ENCODE measurements at regions not wholly inside any gene's neighbourhood (a gene's known extent, or its start where the extent isn't known, plus 50 kb on each side); places are given as distances from the start of the nearest gene placed in this dataset.

DNA sequence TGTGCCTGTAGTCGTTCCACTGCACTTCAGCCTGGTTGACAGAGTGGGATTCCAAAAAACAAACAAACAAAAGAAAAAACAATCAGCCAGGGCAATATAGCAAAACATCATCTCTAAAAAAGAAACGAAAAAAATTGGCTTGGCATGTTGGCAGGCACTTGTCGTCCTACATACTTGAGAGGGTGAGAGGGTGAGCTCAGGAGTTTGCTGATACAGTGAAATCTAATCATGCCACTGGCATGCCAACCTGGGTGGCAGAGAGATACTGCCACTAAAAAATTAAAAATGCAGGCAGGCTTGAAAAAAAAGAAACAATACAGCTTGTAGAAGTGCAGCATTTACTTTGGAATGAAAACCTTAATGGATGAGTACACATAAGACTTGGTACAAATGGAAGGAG, 282.9 kb upstream of the RGPD4 start:
- no peaks in the 10 kb centered on the region; the same call in 1 of the 2 replicates for H3K9me3 ChIP-seq (ENCODE audit: insufficient read depth, low read length)
- H3K79me2 ChIP-seq (ENCODE audit: low read length): no peaks in the 10 kb centered on the region
- no peaks in the 10 kb centered on the region for H4K20me1 ChIP-seq (ENCODE audit: insufficient read depth, low read length)
- no peak overlapping the region for H3K4me3 ChIP-seq (ENCODE audit: low read length)
- TF ChIP-seq, protein P1, sequence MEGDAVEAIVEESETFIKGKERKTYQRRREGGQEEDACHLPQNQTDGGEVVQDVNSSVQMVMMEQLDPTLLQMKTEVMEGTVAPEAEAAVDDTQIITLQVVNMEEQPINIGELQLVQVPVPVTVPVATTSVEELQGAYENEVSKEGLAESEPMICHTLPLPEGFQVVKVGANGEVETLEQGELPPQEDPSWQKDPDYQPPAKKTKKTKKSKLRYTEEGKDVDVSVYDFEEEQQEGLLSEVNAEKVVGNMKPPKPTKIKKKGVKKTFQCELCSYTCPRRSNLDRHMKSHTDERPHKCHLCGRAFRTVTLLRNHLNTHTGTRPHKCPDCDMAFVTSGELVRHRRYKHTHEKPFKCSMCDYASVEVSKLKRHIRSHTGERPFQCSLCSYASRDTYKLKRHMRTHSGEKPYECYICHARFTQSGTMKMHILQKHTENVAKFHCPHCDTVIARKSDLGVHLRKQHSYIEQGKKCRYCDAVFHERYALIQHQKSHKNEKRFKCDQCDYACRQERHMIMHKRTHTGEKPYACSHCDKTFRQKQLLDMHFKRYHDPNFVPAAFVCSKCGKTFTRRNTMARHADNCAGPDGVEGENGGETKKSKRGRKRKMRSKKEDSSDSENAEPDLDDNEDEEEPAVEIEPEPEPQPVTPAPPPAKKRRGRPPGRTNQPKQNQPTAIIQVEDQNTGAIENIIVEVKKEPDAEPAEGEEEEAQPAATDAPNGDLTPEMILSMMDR (IDR thresholded peaks at IDR 0.05; ENCODE audit: low read depth, low read length): no peak
- no peak for TF ChIP-seq EZH2phosphoT487 (IDR thresholded peaks at IDR 0.05; ENCODE audit: low read depth)
- H3K36me3 ChIP-seq (replicated peaks; ENCODE audit: low read depth, low read length): no peaks in the 10 kb centered on the region
- H3K4me1 ChIP-seq (ENCODE audit: low read length): peaks cover 10% of the 10 kb centered on the region
- H2AFZ ChIP-seq (ENCODE audit: low read depth, low read length): no peak overlapping the region
- H3K9ac ChIP-seq (ENCODE audit: low read length): no peak overlapping the region
- no peak overlapping the region for H3K4me2 ChIP-seq (ENCODE audit: low read length)
- no peaks in the 10 kb centered on the region for H3K27me3 ChIP-seq (ENCODE audit: low read depth, low read length)
- no peak overlapping the region for H3K27ac ChIP-seq (ENCODE audit: low read length)

DNA sequence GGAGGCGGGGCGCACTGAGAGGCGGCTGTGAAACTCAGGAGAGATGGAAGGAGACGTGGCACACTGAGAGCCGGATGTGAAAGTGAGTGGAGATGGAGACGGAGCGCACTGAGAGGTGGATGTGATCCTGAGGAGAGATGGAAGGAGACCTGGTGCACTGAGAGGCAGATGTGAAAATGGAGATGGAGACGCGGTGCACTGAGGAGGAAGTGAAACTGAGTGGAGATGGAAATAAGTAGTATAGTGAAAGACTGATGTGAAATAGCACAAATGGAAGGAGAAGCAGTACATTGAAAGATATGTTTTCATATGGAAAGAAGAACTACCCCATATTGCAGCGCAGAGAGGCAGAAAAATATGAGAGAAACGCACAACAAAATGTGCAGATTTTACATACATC, 281.6 kb upstream of the RGPD4 start:
- Histone ChIP-seq H3K27me3 (ENCODE audit: low read depth, low read length) (no peaks in the 10 kb centered on the region), H3K27ac (ENCODE audit: low read length) (no peak overlapping the region; the same call in 1 of the 2 replicates), H3K79me2 (ENCODE audit: low read length) (no peaks in the 10 kb centered on the region), H4K20me1 (ENCODE audit: insufficient read depth, low read length) (no peaks in the 10 kb centered on the region), H2AFZ (ENCODE audit: low read depth, low read length) (no peak overlapping the region), H3K36me3 (replicated peaks; ENCODE audit: low read depth, low read length) (no peaks in the 10 kb centered on the region), H3K9me3 (ENCODE audit: insufficient read depth, low read length) (no peaks in the 10 kb centered on the region; the same call in 1 of the 2 replicates), H3K4me2 (ENCODE audit: low read length) (peak overlapping the region; percentile 22; the same call in 1 of the 2 replicates), H3K4me3 (ENCODE audit: low read length) (no peak overlapping the region), H3K4me1 (ENCODE audit: low read length) (peaks cover 10% of the 10 kb centered on the region), H3K9ac (ENCODE audit: low read length) (no peak overlapping the region)
- TF ChIP-seq, protein P1 (IDR thresholded peaks at IDR 0.05; ENCODE audit: low read depth, low read length): no peak
- TF ChIP-seq EZH2phosphoT487 (IDR thresholded peaks at IDR 0.05; ENCODE audit: low read depth): no peak

DNA sequence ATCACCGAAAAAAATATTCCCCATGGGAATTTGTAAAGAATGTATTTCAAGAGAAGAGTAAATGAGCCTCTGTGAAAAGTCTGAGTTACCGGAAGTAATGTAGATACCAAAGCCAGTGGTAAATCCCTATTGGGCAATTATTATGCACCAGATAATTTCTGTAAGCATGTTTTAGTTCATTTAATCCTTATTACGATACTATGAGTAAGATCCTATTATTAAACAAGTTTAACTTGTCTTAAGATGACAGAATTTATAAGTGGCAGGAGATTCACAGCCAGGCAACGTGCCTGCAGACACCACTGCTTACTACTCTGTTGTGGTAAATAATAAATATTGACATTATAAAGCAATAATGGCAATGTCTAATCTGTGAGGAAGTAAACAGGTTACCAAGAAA, 280.8 kb upstream of the RGPD4 start:
- TF ChIP-seq EZH2phosphoT487 (IDR thresholded peaks at IDR 0.05; ENCODE audit: low read depth): no peak
- TF ChIP-seq, protein P1 (IDR thresholded peaks at IDR 0.05; ENCODE audit: low read depth, low read length): no peak

GRCh38 chr2:107548216-107548615, 278.5 kb upstream of the RGPD4 start:
- no peaks in the 10 kb centered on the region for H3K27me3 ChIP-seq (ENCODE audit: low read depth, low read length)
- H4K20me1 ChIP-seq (ENCODE audit: insufficient read depth, low read length): no peaks in the 10 kb centered on the region
- no peaks in the 10 kb centered on the region for H3K36me3 ChIP-seq (replicated peaks; ENCODE audit: low read depth, low read length)
- H3K9ac ChIP-seq (ENCODE audit: low read length): no peak overlapping the region
- no peak overlapping the region for H3K27ac ChIP-seq (ENCODE audit: low read length)
- peaks cover 10% of the 10 kb centered on the region for H3K4me1 ChIP-seq (ENCODE audit: low read length)
- H3K9me3 ChIP-seq (ENCODE audit: insufficient read depth, low read length): no peaks in the 10 kb centered on the region; the same call in 1 of the 2 replicates
- H3K4me2 ChIP-seq (ENCODE audit: low read length): no peak overlapping the region
- no peak overlapping the region for H2AFZ ChIP-seq (ENCODE audit: low read depth, low read length)
- H3K4me3 ChIP-seq (ENCODE audit: low read length): no peak overlapping the region
- H3K79me2 ChIP-seq (ENCODE audit: low read length): no peaks in the 10 kb centered on the region
- TF ChIP-seq, protein P1 (IDR thresholded peaks at IDR 0.05; ENCODE audit: low read depth, low read length): no peak
- TF ChIP-seq EZH2phosphoT487 (IDR thresholded peaks at IDR 0.05; ENCODE audit: low read depth): no peak

More for the DNA sequence above, 280.8 kb upstream of the RGPD4 start:
- H3K4me3 ChIP-seq (ENCODE audit: low read length): no peak overlapping the region
- H3K27ac ChIP-seq (ENCODE audit: low read length): no peak overlapping the region
- H3K9me3 ChIP-seq (ENCODE audit: insufficient read depth, low read length): no peaks in the 10 kb centered on the region; the same call in 1 of the 2 replicates
- no peak overlapping the region for H2AFZ ChIP-seq (ENCODE audit: low read depth, low read length)
- H3K79me2 ChIP-seq (ENCODE audit: low read length): no peaks in the 10 kb centered on the region
- no peak overlapping the region for H3K4me2 ChIP-seq (ENCODE audit: low read length)
- no peaks in the 10 kb centered on the region for H3K27me3 ChIP-seq (ENCODE audit: low read depth, low read length)
- H3K36me3 ChIP-seq (replicated peaks; ENCODE audit: low read depth, low read length): no peaks in the 10 kb centered on the region
- H3K4me1 ChIP-seq (ENCODE audit: low read length): peaks cover 10% of the 10 kb centered on the region
- no peaks in the 10 kb centered on the region for H4K20me1 ChIP-seq (ENCODE audit: insufficient read depth, low read length)
- no peak overlapping the region for H3K9ac ChIP-seq (ENCODE audit: low read length)
